AG04449 (cell line): ENCODE measurements at regions not wholly inside any gene's neighbourhood (a gene's known extent, or its start where the extent isn't known, plus 50 kb on each side); places are given as distances from the start of the nearest gene placed in this dataset.

Experiments
- CTCF ChIA-PET: fragments of 350-600 bp; formaldehyde crosslinking; extraction: SDS; loops from one replicate; lab custom pipeline; 2021; ENCODE audit warnings: antibody characterized with exemption; lab: Yijun Ruan, JAX
- POLR2A ChIA-PET: fragments of 400-600, 350-600 bp; formaldehyde crosslinking; extraction: SDS; loops from one replicate; lab custom pipeline; 2020; ENCODE audit warnings: antibody characterized with exemption, inconsistent platforms; lab: Yijun Ruan, JAX
- DNase-seq: peaks from one replicate; pipeline ENCODE4 v3.0.0-alpha.2; 2010; ENCODE audit warnings: low read depth, low spot score
- H3K4me3 ChIP-seq: 2 replicates; pipeline ENCODE4 v1.5.1; 2011; ENCODE audit warnings: low read depth, mild to moderate bottlenecking, control low read depth, low read length
- TF ChIP-seq, protein P1 (sequence below): IDR thresholded peaks from one replicate; pipeline ENCODE4 v1.5.1; 2011; ENCODE audit warnings: mild to moderate bottlenecking, moderate library complexity, low read length, control low read depth, inconsistent platforms; ENCODE audit not compliant: insufficient read depth; ENCODE audit errors: missing control alignments

DNA sequence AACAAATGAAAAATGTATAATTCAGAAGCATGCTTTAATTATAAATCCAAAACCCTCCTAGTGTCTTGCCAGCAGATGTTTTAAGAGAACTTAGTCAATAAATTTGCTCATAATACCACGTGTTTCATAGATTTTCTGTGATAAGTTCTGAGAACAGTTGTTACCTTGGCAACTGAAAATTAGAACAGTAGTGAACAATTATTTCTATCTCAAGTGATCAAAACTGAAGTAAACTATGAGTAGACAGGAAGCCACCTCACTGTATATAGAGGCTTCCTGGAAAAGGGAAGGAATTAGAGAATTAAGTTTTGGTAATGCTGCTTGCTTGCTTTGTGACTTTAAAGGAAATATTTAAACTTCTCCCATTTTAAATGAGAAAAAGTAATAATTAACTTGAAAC, 266.0 kb upstream of the ANO3 start:
- DNase-seq: no peak
- ChIA-PET POLR2A (no interaction called here), CTCF (no interaction called here)
- TF ChIP-seq, protein P1, sequence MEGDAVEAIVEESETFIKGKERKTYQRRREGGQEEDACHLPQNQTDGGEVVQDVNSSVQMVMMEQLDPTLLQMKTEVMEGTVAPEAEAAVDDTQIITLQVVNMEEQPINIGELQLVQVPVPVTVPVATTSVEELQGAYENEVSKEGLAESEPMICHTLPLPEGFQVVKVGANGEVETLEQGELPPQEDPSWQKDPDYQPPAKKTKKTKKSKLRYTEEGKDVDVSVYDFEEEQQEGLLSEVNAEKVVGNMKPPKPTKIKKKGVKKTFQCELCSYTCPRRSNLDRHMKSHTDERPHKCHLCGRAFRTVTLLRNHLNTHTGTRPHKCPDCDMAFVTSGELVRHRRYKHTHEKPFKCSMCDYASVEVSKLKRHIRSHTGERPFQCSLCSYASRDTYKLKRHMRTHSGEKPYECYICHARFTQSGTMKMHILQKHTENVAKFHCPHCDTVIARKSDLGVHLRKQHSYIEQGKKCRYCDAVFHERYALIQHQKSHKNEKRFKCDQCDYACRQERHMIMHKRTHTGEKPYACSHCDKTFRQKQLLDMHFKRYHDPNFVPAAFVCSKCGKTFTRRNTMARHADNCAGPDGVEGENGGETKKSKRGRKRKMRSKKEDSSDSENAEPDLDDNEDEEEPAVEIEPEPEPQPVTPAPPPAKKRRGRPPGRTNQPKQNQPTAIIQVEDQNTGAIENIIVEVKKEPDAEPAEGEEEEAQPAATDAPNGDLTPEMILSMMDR: no peak
- no peak overlapping the region for H3K4me3 ChIP-seq

DNA sequence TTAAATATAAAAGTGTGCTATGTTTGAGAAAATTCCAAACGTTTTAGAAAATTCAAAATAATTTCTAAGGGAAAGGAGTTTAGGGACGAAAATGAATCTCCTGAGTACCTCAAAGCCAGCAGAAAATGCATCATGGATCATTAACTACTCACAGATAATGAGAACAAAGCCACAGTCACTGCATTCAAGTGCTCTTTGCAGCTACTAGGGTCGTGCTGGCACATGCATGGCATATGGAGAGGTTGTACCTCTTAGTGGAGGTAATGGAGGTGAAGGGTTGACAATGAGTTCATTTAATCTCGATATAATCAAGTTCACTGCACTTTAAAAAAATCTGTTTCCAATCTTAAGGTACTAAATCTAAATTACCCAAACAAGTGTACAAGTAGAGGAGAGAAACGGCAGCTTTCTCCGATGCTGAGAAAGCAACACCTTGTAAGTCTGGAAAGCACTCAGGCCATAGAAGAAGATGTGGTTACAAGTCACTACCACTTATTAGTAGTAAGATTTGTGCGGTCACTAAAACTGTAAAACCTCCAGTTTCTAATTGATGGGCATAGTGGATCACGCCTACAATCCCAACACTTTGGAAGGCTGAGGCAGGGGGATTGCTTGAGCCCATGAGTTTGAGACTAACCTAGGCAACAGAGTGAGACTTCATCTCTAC, 261.1 kb upstream of the ANO3 start:
- ChIA-PET CTCF (interaction anchor here (1.1 kb wide), 1 partner anchor 89 kb away, joined by 3 read pairs; no protein-coding TSS in a partner anchor), POLR2A (no interaction called here)
- TF ChIP-seq, protein P1: no peak
- no peak for DNase-seq
- H3K4me3 ChIP-seq: no peak overlapping the region

DNA sequence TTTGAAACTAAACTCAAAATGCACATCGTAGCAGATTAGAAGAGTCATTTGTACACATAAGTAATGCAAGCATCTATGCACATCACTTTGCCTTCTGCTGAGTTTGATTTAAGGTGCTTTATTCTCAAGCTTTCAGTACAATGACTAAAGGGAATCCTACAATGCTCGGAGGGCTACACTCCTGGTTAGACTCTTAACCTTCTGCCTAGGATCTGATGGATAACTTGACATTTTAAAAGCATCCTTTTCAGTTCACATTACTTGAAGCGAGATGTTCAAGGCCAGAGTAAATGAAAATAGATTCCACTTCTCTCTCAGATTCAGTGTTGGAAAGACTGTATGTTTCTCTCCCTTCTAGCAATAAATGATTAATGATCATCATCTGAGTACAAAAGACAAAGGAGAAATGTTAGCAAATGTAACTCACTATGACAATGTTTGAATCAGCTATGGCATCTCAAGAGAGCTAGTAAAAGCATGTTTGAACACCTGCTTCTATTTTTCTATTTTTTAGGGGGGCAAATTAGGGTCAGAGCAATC, 259.2 kb upstream of the ANO3 start:
- DNase-seq: no peak
- H3K4me3 ChIP-seq: no peak overlapping the region
- TF ChIP-seq, protein P1: no peak
- ChIA-PET POLR2A (no interaction called here), CTCF (no interaction called here)

DNA sequence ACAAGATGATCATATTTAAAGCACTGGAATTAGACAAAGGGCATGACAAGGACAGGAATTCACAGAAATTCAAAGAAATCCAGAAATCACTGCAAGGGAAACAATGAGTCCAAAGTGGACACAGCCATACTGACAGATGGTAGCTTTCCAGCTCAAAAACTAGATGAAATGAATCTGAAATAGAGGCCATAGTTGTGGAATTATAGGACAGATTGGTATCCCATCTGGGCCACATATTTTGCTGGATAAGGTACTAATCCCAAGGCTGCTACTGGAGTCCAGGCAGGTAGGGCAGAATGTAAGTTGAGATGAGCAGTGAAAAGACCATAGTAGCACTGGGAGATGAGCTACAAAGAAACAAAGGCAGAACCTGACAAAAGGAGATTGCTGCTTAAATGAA, 258.3 kb upstream of the ANO3 start:
- TF ChIP-seq, protein P1: no peak
- ChIA-PET POLR2A (no interaction called here), CTCF (no interaction called here)
- H3K4me3 ChIP-seq: no peak overlapping the region
- DNase-seq: no peak

DNA sequence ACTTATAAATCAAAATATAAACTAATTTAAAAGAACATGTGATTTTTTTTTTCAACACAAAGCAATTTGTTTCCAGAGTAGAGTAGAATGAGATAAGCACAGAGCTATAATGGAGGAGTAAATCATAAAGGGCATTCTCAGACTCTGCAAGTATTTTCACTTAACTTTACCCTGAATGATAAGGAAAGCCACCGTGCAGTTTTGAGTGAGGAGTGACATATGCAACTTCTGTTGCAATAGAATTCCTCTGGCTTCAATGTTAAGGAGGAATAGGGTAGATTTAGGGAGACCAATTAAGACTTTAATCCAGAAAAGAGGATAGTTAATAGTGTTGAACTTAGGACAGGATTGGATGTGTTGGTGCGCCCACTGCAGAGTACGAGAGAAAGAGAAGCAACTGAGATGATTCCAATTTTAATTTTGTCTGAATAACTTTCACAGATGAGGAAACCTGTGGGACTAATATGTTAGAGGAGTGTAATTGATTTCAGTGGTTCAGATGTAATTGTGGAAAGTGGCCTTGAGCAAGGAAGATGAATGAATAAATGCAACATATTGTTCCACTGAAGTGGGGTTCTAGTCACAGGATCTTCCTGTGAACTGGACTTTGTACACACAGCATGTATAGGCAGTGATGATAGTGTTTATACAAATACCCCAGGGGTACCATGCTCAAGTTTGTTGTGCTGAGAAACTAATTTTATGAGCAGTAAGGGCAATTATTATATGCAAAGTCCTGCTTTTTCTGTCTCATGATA, 255.5 kb upstream of the ANO3 start:
- ChIA-PET POLR2A (no interaction called here), CTCF (no interaction called here)
- H3K4me3 ChIP-seq: no peak overlapping the region
- TF ChIP-seq, protein P1: no peak
- no peak for DNase-seq

DNA sequence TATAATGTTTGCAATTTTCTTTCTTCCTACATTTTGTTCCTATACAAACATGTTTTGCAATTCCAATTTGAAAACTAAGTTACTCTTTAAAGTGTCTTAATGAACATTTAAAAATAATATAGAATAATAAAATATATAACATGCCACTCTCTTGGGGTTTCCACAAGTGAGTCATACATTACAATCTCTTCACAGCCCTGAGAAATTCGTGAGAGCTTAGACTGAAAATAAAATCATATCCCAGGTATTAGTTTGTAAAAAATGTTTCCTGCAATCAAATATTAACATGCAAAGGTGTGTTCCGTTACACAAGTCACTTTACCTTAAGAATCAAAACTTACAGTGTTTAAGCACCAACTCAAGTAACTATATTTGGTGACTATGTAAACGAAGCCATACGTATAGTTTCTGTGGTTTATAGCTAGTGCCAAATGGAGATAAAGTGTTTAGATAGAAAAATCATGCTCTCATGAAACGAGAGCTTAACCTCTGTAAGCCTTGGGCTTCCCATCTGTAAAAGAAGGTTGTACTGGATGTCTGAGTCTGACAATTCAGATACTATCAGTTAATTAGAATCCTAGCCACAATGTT, 253.6 kb upstream of the ANO3 start:
- H3K4me3 ChIP-seq: no peak overlapping the region
- TF ChIP-seq, protein P1: no peak
- ChIA-PET CTCF (interaction anchor here (0.6 to 1.0 kb wide), 3 partner anchors 10 to 1221 kb away, joined by 3 to 5 read pairs (median 3); no protein-coding TSS in a partner anchor), POLR2A (no interaction called here)
- DNase-seq: no peak
